NCI-H748 treated with DMSO at 0.1 percent for 48 hours (cell line): ENCODE measurements at regions not wholly inside any gene's neighbourhood (a gene's known extent, or its start where the extent isn't known, plus 50 kb on each side); places are given as distances from the start of the nearest gene placed in this dataset.

Experiments used
- DNase-seq: peaks from one replicate; lab custom pipeline; 2025; lab: John Stamatoyannopoulos, UW

DNA sequence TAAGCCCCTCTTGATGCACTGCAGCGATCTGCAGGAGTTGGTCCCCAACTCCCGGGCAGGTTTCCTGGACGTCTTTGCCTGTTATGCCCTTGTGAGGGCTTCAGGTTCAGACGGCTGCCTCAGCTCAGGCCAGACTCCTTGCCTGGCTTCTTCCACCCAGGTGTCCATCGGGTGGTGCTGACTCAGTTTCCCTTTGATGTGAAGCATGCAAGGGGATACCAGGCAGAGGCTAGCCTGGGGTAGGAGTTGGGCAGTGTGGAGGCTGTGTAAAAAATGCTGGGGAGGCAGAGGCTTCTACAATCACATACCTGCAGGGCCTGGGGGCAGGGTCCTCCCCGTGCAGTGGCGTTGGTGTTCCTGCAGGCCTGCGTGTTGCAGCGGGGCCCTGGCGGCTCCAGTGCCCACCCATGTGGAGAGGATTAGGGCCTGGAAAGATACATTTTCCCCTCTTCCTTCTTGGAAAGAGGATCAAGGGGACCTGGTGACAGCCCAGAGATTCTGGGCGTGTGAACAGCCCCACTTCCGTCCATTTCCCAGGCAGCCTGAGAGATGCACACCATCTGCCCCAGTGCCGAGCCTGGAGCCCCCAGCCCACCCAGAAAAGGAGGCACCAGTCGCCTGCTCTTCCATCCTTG is 338.3 kb downstream of the DYSF start:
- DNase-seq = no peak

- DNase-seq = no peak
Observed at GRCh38 chr2:71791061-71791450, 337.7 kb downstream of the DYSF start.

GRCh38 chr2:71790226-71791060 is 337.1 kb downstream of the DYSF start:
- no peak for DNase-seq

DNA sequence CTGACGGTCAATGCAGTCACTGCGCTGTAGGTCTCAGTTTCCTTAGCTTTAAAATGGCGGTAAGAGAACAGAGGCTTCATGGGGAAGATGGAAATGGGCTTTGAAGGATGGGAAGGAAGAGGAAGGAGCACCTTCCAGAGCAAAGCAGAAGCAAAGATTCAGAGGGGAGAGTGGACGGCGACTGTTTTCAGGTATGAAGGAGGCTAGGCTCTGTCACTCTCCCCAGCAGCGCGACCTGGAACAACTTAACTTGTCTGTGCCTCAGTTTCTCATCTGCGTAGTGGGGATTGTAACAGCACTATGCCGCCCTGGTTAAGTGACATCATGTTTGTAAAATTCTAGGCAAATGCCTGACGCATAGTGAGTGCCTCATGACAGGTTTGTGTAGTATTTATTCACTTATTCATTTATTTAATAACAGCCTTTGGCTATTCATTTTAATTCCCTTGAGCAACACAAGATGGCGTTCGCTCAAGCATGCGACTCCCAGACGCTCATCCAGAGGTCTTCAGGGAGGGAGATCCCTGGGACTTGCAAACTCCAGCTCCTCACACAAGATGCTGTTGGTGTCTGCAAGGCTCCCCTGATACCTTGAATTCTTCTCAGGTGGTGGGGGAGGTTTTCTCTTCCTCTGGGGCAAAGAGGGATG is 336.3 kb downstream of the DYSF start:
- DNase-seq = no peak

GRCh38 chr2:71788601-71789240 is 335.4 kb downstream of the DYSF start:
- DNase-seq = no peak

DNA sequence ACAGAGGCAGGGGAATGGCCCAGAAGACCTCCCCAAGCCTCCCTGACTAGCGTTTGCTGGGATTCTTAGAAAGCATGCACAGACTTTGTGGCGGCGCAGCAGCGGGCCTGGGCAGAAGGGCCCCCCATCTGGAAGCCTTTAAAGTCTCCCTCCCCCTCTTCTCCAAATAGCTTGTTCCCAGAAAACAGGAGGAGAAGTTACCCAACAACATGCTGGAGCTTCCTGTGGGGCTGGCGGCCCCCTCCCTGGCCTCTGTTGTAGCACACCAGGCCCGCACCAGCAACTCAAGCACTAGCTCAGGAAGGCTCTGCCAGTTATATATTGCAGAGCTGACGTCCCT is 334.8 kb downstream of the DYSF start:
- DNase-seq = no peak

DNA sequence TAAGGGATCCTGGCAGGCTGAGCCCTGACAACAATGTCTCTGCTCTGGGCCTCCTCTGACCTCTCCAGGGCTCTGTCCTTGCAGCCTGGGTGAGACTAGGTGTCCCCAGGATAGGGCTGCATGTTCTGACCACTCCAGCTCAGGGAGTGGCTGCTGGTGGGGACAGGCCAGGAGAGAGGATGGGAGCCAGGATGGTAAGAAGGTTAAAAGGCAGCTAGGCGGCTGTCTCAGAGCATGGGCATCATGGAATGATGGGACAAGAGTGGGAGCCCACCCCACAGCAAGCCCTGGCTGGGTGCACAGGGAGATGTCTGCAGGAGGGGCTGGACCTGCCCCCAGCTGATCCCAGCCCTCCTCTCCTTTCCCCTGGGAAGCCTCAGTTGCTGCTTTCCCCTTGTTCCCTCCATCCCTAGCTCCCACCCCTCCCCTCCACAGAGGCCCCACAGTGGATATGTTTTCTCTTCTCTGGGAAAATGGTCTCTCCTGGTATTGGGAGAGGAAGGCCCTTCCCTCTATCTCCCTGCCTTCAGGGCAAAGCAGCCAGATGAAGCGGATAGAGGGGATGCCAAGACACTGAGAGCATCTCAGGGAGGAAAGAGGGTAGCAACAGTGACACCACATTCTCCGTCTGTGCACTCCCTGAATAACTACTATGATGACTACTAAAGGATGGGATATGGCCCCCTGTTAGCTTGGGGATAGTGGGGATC is 334.3 kb downstream of the DYSF start:
- DNase-seq = no peak

- no peak for DNase-seq
Observed at GRCh38 chr2:71787108-71787415, 333.7 kb downstream of the DYSF start.

- no peak for DNase-seq
Observed at GRCh38 chr2:71786291-71787107, 333.1 kb downstream of the DYSF start.

DNA sequence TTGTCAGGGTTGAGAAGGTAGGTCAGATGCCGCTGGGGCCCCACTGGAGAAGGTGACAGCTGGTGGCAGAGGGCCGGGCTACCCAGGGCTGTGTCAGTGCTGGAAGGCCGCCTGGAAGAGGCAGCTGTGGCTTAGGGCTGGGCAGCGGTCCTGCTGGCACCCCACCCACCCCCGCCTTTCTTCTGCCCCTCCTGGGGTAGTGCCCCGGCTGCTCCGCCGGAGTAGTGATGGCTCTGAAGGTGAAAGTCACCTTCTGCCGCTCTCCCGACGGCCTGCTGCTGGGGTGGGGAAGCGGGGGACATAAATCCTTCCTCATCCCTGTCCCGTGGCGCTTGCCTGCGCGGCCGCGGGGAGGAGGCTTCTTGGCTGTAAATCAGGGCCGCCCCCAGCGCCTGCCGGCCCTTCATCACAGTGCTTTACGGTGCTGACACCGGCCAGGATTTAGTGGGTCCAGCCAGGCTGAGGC is 332.2 kb downstream of the DYSF start:
- DNase-seq = no peak

GRCh38 chr2:71784734-71785511 is 331.6 kb downstream of the DYSF start:
- DNase-seq = no peak

- DNase-seq = no peak
Observed at GRCh38 chr2:71783815-71784214, 330.5 kb downstream of the DYSF start.

GRCh38 chr2:71783215-71783614 is 329.9 kb downstream of the DYSF start:
- no peak for DNase-seq

GRCh38 chr2:71782323-71782722 is 329.0 kb downstream of the DYSF start:
- DNase-seq = no peak

- no peak for DNase-seq
Observed at GRCh38 chr2:71781695-71782228, 328.4 kb downstream of the DYSF start.

- no peak for DNase-seq
Observed at GRCh38 chr2:71780162-71780561, 326.8 kb downstream of the DYSF start.

- no peak for DNase-seq
Observed at GRCh38 chr2:71779774-71780105, 326.4 kb downstream of the DYSF start.

DNA sequence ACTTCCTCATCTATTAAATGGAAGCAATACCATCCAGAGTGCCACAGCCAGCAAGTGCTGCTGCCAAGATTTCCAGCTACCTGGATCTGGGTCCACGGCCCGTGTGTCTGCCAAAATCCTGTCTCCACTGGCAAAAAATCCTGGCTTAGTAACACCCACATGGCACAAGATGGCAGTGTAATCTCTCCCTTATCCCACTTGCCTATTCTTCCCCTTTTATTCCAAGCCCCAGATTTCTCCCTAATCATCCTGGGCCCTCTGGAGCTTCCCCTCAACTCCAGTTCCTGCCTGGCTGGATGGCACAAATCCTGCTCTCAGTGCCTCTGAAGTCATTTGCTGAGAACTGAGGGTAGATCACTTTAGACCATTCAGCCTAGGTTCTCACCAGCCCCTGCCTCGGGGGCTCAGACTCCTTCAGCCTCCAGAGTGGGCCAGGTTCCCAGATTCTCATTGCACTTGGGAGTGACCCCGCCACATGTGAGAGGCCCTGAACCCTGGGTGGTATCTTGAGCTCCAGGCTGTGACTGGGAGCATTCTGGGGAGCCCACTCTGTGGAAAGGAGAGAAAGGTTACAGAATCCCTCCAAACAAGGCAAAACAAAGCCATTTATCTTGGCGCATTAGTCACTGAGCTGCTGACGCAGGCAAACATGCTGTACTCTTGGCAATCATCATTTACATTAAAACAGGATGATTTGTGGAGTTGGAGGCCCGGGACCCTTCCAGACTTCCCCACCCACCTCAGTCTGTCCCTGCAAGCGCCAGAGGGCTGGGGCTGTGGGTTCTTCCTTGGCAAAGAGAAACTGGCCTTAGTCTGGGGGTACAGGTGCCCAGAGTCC is 325.8 kb downstream of the DYSF start:
- no peak for DNase-seq

DNA sequence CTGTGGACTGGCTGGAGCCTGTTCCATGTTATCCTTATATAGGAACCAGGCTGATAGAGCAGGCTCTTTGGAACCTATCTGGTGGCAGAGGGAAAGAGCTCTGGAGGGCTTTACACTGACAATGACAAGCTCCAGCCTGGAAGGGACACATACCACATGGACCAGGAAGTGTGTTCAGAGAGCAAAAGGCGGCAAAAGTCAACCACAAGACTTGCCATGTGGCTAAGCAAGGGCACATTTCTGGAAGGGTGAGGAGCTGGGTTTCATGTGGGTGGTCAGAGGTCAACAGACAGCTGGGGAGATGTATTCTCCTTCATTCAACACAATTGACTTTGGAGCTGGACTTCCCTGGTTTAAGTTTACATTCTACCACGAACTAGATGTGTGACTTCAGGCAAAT is 325.2 kb downstream of the DYSF start:
- no peak for DNase-seq

DNA sequence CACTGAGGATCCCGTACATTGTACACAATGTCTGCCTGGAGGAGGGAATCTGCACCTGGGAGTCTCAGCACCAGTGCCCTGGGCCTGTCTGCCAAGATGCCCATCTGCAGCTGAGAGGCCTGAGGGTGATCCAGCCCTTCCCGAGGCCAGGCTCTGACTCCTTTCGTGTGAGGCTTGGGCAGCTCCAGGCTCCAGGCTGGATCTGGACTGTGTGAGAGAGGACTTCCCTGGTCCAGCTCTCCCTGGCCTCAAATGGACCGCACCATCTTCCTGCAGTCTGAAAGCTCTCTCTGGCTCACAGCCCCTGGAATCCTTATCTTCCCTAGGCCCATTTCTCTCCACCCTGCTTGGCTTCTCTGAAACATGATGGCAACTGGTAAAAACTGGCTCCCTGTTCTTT is 324.6 kb downstream of the DYSF start:
- DNase-seq = no peak
